Stimulated activated naive CD8-positive, alpha-beta T cell treated with anti-CD3 and anti-CD28 coated beads, Interleukin-15, Interleukin-2, amounts not matched to agents 100 U/mL and 50 U/mL, for 24 hours (primary cell): ENCODE measurements at regions not wholly inside any gene's neighbourhood (a gene's known extent, or its start where the extent isn't known, plus 50 kb on each side); places are given as distances from the start of the nearest gene placed in this dataset.
"Not testable (repeated sequence)": the region's sequence is repeated elsewhere in the genome, so short reads cannot be mapped to it uniquely, and the experiment has no call there.

ENCODE experiments used
- ATAC-seq: fragments of 150-1000 bp; cut with Tn5 transposase; one replicate; pipeline ENCODE4 v1.10.0; 2021
- DNase-seq: peaks from one replicate; pipeline ENCODE4 v3.0.0; 2021

DNA sequence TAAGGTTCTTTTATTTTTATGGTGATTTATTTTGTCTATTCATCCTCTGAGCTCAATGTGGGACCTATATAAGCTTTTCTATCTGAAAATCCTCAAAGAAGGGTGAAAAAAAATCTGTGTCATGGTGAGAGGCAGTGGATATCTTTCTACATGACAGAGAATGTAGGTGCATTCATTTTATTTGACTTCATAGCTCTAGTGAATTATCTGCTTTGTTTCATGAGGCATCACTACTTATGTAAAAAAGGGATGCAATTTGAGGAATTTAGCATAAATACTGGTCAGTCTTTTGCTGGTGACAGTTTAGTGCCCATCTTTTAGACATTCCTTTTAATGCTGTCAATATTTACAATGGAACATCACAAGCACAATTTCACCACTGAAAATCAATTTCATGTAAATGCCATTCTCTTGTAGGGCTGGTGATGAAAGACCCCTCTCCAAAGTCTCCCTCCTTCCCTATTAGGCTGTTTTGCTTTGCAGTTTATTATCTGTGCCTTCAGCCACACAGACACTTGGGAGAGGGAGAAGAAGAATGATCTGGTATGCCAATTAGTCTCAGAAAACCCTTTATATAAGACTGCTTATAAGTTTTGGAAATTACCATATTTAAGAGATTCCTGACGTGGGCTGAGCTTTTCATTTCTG, 148.3 kb upstream of the NXPH2 start:
- no peak for DNase-seq
- ATAC-seq: no peak

- DNase-seq (no peak), ATAC-seq (no peak)
These were observed 142.9 kb upstream of the NXPH2 start for GRCh38 chr2:138922973-138923563.

DNA sequence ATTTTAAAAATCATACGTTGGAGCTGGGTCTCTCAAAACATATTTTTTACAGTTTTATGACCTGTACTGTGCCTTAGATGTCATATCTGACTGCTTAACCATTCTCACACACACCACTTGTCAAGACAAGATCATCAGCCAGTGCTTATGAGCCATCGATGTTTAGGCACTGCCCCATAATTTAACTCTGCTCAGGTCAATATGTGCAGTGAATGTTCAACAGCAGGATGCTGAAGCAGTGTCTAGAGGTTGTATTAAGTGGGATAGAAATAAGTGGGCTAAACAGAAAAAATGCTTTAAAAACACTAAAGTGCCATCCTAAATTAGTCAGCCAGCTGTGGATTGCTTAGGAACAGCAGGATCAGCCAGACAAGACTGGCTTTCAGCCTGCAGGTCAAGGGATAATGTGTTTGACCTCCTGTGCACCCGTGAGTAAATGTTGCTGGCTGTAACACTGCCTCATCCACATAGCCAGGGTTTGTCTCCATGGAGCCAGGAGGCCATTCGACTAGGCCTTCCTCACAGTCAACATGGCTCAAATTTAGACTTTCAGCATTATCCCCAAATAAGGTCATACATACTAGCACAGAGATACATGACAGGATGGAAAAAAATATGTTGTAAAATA, 139.0 kb upstream of the NXPH2 start:
- ATAC-seq: no peak
- no peak for DNase-seq

DNA sequence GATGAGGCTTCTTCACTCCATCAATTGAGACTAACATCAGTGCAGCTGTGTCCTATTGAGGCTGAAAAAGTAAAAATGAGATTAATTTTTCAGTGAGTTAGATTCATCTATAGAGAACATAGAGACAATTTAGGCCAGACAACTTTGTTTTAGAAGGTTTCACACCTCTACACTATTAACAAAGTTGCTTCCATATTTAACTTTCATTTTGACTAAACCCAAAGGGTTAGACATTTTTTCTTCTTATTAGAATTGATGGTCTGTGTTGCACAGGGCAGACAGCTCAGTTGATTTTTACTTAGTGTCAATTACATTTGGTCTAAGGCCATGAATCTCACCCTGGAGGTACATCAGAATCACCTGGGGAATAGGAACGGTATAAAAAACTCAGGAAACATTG, 130.2 kb upstream of the NXPH2 start:
- DNase-seq: no peak
- ATAC-seq: no peak

DNA sequence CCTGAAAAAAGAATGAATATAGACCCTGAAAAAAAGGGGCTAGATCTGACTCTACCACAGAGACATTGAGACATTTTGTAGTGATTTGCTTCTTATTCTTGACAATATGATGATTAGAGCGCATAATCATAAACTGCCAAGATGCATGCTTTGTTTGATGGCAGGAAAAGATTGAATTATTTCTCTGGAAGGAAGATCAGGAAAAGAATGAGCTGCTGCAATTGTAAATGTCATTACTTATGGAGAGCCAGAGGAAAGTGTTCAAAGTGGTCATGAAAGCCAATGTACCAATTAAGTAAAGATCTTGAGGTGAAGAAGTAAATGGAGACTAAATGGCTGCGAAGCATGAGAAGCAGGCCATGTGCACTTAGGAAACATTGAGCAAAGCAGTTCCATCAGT, 126.4 kb upstream of the NXPH2 start:
- no peak for DNase-seq
- no peak for ATAC-seq

- ATAC-seq (no peak), DNase-seq (no peak)
These were observed 122.2 kb upstream of the NXPH2 start for GRCh38 chr2:138902239-138902871.

- ATAC-seq (no peak), DNase-seq (no peak)
These were observed 121.3 kb upstream of the NXPH2 start for GRCh38 chr2:138901530-138901929.

GRCh38 chr2:138898855-138899254, 118.7 kb upstream of the NXPH2 start:
- DNase-seq: no peak
- ATAC-seq: no peak

- no peak for DNase-seq
- no peak for ATAC-seq
These were observed 117.1 kb upstream of the NXPH2 start for GRCh38 chr2:138897274-138897673.

- DNase-seq (no peak), ATAC-seq (no peak)
These were observed 113.6 kb upstream of the NXPH2 start for GRCh38 chr2:138893746-138894145.

GRCh38 chr2:138881126-138881525, 100.9 kb upstream of the NXPH2 start:
- DNase-seq: no peak
- ATAC-seq: no peak

DNA sequence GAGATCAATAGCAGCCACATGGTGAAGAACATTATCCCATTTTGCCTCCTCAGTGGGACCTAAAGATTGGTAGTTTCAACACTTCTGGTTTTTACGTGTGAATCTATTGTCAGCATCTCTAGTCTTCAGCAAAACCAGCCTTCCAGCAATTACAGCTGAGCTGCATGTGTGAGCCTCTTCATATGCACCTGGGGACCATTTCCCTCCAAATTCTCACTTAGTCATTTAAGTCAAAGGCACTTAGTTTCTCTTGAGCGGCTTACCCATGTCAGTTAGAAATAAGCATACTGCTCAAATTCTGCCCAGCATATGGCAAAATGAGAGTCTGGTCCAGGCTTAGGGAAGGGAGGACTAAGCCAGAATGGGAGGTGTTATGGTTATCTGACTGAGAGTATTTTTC, 99.7 kb upstream of the NXPH2 start:
- no peak for DNase-seq
- no peak for ATAC-seq

GRCh38 chr2:138877421-138877820, 97.2 kb upstream of the NXPH2 start:
- no peak for DNase-seq
- ATAC-seq: no peak

DNA sequence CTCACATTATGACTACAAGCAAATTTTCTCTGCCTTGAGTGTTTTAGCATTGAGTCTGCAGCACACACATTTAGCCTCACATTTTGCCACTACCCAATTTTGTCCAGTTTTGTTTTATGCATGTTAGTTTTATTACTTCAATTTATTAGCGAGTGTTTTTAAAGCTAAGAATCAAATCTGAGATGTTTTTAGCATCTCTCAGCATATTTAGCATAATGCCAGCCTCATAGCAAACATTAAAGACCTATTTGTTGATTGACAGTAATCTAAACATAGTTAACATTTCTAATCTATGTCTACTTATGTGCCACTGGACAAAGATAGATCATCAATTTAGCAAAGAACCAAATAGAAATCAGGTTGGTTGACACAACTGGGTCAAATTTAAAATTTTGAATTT, 94.1 kb upstream of the NXPH2 start:
- no peak for DNase-seq
- ATAC-seq: no peak

GRCh38 chr2:138872116-138872515, 91.9 kb upstream of the NXPH2 start:
- DNase-seq, ATAC-seq: not testable (repeated sequence)

GRCh38 chr2:138871312-138871711, 91.1 kb upstream of the NXPH2 start:
- ATAC-seq (no peak), DNase-seq (no peak)

GRCh38 chr2:138867341-138867740, 87.2 kb upstream of the NXPH2 start:
- DNase-seq (no peak), ATAC-seq (no peak)

GRCh38 chr2:138866797-138867196, 86.6 kb upstream of the NXPH2 start:
- DNase-seq (no peak), ATAC-seq (no peak)

DNA sequence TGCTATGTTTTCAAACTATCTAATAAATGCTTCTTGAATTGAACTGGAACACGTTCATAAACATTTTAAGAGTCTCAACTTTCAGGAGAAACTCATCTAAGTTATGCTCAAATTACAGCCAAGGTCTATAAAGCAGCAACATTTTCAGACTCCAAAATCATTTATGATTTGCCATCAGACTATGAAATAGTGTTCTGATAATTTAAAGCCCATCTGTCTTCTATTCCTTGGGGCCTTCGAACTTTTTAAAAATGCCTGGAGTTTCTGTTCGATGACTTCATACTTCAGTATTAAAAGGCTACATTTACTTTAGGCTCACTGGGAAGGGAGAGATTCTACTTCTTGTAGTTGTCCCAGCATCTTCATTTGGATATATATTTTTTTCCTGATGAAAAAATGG, 73.6 kb upstream of the NXPH2 start:
- DNase-seq (no peak), ATAC-seq (no peak)

GRCh38 chr2:138853296-138853695, 73.1 kb upstream of the NXPH2 start:
- ATAC-seq (no peak), DNase-seq (no peak)

DNA sequence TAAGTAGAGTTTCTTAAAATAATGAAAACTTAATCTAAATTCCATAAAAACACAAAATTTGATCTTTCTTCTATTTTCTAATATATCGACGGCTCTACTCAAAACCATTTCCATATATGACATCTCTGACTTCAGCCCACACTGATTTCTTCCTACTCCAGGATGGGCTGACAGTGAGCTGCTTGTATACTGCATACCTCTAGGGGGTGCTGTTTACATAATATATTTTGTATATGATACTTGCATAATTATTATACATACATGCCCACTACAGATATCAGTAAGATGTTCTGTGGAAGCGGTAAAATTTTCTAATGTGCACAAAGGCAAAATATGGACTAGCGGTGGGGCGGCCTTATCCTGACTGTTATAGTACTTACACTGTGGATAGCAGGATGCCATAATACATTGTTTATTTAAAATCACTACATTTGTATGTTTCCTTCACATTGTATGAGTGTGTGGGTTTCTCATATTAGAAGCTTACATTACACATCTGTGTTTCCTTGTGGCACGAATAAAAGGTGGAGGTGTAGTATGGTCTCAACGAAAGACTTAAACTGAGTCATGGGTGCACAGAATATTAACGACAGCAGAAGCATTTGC, 66.1 kb upstream of the NXPH2 start:
- ATAC-seq: peak; percentile 36
- no peak for DNase-seq

GRCh38 chr2:138842341-138842740, 62.2 kb upstream of the NXPH2 start:
- no peak for ATAC-seq
- DNase-seq: no peak

DNA sequence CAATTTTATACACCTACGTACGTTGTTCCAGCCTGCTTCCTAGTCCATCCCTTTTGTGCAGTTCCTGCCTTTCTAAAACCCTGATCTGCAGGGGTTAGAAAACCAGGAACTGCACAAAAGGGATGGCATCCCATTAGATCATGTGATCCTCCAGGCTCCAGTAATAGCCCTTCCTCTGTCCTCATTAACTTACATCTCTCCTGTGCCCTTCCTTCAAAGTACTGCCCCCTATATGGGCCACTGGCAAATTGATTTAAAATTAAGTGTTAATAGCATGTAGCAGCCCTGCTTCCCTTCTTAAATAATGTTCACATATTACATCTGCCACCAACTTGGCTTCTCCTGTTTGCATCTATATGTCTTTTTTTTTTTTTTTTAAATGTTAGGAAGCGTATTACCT, 61.3 kb upstream of the NXPH2 start:
- no peak for DNase-seq

More for the DNA sequence above, 61.3 kb upstream of the NXPH2 start:
- ATAC-seq: no peak
